GM21717 (cell line): ENCODE measurements at regions not wholly inside any gene's neighbourhood (a gene's known extent, or its start where the extent isn't known, plus 50 kb on each side); places are given as distances from the start of the nearest gene placed in this dataset.
"Not testable (repeated sequence)": the region's sequence is repeated elsewhere in the genome, so short reads cannot be mapped to it uniquely, and the experiment has no call there.

Experiments
- ATAC-seq: cut with Tn5 transposase; IDR thresholded peaks from one replicate; pipeline ENCODE4 v1.9.1; 2021; ENCODE audit warnings: mild to moderate bottlenecking, moderate library complexity; ENCODE audit not compliant: unreplicated experiment

DNA sequence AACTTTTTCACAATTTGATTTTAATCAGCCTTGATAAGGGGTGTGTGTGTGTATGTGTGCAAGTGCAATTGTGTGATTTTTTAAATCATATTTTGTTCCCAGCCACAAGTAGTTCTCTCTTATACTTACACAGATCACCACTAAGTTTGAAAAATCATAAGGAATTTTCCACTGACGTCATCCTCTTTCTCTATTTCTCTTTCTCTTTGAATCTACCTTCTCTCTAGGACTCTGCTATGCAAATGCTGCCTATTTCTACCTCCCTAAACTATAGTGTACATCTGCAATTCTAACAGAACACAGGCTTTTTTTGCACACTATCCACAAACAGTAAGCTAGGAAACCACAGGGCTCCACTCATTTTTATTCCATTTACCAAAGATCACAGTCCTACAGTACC is 254.6 kb upstream of the CYLC2 start:
- ATAC-seq = no peak

DNA sequence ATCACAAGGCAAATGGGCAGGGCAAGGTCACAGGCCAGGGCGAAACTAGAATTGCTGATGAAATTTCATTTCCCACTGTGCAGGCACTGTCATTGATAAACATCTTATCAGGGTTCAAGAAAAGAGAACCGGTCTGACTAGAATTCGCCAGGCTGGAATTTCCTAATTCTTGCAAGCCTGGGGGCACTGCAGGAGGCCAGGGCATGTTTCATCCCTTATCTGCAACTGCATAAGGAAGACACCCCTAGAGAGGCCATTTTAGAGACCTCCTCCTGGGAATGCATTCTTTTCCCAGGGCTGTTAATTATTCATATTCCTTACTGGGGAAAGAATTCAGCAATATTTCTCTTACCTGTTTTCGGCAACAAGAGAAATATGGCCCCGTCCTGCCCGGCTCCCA is 266.2 kb upstream of the CYLC2 start:
- no peak for ATAC-seq

DNA sequence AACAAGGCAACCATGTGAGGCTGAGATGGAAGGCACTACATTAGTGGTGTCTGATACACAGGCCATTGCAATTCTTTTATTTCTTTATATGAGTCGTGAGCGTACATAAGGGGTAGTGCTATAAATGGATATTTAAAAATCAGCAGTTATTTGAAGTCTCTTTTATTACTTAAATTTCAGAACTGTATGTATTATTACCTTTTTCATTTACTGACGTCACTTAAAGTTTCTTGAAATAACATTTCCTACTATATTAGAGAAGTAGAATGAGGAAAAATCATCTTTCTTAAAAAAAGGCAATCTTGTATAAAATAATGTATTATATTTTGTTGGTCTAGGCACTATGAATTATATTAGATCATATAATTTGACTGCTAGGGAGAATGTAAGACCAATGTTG is 280.9 kb upstream of the CYLC2 start:
- no peak for ATAC-seq

DNA sequence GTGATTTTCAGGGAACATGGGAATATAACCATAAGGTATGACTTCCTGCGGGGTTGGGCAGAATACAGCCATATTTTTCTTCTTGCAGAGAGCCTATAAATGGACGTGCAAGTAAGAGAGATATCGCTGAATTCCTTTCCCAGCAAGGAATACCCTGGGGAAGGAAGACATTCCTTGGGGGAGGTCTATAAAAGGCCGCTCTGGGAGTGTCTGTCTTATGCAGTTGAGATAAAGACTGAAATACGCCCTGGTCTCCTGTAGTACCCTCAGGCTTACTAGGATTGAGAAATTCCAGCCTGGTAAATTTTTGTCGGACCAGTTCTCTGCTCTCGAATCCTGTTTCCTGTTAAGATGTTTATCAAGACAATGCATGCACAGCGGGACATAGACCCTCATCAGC is 282.2 kb upstream of the CYLC2 start:
- ATAC-seq = not testable (repeated sequence)

DNA sequence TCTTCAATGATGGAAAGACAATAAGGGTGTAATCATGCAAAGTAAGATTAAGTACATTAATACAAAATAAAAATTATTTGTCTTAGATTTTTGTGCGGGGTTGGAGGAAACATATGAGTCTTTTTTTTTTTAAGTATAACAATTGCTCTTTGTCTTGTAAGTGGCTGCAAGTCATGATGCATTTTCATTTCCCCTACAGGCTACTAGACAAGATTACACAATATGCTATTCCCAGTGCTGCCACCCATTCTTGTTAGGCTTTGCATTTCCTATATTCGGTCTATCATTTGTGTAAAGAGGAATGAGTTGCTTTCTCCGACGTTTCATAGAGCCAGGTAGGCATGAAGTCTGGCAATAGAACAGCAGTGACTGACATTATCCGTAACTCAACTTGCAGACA is 294.2 kb upstream of the CYLC2 start:
- ATAC-seq = no peak

DNA sequence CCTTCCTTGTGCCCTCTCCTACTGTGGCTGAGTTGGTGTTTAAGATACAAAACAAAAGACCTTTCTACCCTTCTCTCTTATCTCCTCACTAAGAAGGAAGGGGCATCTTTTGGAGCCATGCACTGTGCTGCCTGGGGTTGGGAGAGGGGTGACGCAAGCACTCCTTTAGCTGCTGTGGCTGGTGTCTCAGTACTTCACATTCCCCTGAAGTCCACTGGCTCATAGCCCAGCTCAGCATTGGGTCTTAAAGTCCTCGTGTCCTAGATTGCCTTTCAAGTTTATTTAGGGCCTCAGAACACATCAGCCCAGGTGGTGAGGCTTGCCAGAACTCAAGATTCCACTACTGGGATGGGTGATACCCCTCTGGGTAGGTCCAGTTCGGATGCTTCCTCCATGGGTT is 325.9 kb upstream of the CYLC2 start:
- no peak for ATAC-seq

DNA sequence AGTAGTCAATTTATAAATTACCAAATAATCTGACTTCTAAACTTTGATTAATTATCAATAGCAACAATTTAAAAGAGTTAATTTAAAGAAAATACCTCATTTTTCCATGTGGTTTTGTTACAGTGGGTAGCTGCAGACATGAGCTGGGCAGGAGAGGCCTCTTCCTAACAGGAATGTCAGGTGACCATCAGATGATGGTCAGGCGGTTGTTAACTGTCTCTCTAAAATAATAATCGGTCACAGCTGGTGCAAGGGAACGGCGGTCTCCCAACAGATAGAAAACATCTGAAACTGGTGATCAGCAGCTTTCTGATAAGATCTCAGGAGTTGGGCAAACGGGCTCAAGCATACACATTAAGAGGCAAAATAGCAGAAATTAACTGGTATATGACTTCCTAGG is 342.7 kb upstream of the CYLC2 start:
- no peak for ATAC-seq

DNA sequence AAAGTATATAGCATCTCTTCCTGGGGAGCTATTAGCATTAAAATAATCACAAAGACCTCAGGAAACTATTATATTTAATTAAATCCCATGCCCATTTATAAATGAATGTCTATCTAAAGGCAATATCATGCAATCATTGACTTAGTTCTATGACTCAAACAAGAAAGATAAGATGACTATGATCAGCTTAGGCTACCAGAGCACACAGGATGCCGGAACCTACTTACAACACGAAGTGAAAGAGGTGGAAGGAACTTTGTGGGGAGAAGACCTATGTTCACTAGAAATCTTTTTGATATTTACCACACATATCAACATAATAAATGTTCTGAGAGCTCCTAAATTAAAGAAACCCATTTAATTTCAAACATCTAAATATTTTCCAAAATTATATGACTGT is 344.2 kb upstream of the CYLC2 start:
- no peak for ATAC-seq

DNA sequence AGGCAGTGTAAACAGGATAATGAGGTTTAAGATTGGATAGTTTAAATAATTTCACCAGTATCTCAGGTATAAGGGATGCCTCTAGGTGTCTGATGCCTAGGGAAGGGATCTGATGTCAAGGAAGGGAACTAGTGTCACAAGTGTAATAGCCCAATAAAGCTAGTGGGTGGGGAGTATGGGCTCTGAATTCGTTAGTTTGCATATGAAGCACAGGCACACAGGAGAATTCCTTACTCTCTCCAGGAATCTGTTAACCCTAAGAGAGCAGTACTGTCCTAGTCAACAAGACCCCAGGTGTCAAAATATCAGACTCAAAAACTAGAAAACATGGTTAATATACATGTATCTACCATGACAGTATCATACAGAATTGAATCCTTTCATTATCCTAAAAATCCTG is 352.5 kb upstream of the CYLC2 start:
- no peak for ATAC-seq

DNA sequence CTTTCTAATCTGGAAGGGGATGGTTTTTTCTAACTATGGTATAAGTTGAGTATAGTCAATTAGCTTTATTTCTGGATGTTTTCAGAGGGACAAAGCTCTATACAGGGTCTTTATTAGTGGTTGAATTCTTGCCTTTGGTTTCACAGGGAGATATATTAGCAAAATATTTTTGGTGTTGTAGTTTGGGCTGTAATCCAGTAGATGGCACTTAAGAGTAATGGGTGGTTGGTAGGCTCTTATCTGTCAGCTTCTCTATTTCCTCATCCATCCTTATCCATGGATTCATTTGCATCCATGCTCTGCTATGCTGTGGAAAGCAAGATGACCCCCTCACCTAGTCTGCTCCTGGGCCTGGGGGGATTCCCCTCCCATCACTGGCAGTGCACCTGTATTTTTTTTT is 363.6 kb upstream of the CYLC2 start:
- ATAC-seq = no peak

DNA sequence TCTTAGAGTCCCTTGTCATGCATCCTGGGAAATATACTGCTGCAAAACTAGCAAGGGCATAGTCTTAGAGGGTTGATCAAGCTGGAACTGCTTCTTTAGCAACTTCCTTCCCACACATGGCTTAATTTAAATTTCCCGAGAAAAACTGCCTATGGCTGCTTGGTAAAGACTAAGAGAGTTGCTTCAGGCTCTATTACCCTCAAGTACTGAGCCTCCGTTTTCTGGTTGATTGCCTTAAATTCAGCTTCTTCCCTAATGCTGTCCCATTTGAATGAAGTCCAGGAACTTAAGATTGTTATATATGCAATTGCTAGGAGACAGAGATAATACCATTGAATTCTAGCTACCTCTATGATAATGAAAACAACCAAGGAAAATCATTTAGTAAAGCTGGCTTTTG is 385.7 kb upstream of the CYLC2 start:
- no peak for ATAC-seq

DNA sequence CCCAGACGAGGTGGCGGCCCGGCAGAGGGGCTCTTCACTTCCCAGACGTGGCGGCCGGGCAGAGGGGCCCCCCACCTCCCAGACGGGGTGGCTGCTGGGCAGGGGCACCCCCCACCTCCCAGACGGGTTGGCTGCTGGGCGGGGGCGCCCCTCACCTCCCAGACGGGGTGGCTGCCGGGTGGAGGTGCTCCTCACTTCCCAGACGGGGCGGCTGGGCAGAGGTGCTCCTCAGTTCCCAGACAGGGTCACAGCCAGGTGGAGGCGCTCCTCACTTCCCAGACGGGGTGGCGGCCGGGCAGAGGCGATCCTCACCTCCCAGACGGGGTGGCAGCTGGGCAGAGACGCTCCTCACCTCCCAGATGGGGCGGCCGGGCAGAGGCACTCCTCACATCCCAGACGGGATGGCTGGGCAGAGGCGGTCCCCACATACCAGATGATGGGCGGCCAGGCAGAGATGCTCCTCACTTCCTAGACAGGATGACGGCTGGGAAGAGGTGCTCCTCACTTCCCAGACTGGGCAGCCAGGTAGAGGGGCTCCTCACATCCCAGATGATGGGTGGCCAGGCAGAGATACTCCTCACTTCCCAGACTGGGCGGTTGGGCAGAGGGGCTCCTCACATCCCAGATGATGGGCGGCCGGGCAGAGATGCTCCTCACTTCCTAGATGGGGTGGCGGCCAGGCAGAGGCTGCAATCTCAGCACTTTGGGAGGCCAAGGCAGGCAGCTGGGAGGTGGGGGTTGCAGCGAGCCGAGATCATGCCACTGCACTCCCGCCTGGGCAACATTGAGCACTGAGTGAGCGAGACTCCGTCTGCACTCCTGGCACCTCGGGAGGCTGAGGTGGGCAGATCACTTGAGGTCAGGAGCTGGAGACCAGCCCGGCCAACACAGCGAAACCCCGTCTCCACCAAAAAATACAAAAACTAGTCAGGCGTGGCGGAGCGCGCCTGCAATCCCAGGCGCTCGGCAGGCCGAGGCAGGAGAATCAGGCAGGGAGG is 391.6 kb upstream of the CYLC2 start:
- not testable (repeated sequence) for ATAC-seq

DNA sequence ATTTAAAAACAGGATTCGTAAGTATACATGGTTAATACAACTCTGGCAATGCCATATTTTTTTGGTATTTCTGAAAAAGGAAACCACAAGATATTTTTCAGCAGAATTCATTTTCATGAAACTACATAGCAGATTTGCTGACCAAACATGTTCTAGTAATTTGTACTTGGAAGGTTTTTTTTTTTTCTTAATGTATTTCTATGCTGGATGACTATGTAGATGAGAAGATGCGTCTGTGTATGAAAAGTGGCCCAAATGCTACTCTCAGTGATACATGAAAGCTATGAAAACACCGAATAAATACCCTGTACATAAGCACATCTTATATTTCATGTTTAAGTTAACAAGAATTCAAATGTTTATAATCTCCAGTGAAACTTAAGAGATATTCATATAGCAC is 400.9 kb upstream of the CYLC2 start:
- ATAC-seq = no peak

DNA sequence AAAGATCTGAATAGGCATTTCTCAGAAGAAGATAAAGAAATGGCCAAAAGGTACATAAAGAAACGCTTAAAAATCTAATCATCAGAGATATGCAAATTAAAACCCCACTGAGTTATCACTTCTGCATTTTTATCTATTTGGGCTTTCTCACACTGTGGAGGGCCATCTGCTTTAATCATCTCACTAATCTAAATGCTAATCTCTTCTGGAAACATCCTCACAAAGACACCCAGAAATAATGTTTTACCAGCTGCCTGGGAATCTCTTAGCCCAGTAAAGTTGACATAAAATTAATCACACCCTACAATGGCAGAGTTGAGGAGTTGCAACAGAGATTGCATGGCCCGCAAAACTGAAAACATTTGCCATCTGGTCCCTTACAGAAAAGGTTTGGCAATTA is 407.9 kb upstream of the CYLC2 start:
- no peak for ATAC-seq

DNA sequence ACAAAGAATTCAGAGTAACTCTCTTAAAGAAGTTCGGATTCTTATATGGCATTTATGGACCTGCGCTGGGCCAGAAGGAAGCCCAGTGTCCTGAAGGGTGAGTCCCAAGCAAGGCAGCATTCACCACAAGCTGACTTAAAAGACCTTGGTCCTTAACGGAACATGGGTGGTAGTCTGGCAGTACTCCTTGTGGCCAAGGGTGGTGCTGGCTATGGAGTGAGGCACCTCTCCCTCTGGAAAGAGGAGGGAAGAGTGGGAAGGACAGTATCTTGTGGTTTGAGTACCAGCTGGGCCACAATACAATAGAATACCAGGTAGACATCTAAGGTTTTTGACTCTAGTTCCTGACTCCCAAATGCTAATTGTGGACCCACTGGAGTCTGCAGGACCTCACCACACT is 425.7 kb upstream of the CYLC2 start:
- no peak for ATAC-seq

DNA sequence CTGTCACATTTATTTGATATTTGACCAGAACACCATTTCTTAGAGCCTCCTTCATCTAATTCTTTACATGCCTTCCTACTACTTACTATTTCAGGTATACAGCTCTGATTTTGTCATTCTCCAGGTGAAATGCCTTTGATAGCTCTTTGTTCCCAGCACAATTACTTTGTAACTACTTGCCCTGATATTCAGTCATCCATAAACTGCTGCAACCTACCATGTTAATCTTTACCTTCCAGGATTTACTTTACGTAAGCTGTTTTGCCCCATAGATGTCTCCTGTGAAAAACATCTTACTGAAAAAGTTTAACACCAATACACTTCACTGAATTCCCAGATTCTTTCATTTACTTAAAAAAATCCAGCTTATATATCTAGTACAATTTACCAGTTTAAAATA is 443.8 kb upstream of the CYLC2 start:
- no peak for ATAC-seq

DNA sequence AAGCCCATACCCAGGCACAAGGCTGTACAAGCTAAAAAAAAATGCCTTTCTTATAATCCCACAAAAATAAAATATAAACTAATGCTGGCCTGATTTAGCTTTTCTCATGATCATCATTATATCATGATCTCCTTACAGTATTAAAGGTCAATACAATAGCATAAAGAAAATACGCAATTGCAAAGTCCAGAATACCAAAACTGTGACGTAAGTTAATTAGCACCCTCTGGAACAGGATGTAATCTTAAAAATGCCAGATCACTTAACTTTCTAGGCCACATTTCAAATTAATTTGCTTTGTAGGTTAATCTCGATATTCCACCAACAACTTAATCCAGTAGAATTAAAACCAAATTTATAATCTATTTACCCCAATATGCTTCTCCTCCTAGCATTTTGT is 444.2 kb upstream of the CYLC2 start:
- no peak for ATAC-seq

DNA sequence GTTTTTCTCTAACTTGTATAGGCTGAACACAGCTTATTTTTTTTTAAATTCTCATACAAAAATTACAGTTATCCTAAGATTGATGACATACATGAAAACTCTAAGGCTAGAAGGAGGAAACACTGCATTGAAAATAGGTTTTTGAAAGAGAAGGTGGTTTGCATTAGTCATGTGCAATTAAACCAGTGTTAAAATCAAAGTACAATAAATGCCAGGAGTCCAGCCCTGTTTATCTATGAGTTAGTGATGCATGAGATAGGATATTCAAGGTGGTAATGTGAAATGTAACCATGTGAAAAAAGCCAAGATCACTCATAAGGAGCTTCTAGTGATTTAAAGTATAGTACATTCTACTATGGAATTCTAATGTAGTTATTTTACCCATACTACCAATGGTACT is 444.9 kb upstream of the CYLC2 start:
- ATAC-seq = no peak

DNA sequence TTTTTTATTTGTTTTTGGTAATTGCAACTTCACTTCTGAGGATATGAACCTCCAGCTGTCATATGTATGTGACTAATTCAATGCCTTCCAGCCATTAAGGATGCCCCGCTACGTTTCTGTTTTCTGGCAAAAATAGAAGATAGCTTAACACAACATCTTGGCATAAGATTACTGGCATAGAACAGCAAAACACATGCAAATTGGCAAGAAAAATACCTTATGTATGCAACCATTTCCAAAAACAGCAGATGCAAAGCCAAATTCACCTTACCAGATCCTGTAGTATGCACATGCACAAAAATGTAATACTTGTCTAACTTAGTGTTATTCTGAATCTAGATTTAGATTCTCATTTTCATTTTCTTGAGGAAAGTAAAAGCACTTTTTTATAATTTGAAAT is 461.1 kb upstream of the CYLC2 start:
- ATAC-seq = no peak

DNA sequence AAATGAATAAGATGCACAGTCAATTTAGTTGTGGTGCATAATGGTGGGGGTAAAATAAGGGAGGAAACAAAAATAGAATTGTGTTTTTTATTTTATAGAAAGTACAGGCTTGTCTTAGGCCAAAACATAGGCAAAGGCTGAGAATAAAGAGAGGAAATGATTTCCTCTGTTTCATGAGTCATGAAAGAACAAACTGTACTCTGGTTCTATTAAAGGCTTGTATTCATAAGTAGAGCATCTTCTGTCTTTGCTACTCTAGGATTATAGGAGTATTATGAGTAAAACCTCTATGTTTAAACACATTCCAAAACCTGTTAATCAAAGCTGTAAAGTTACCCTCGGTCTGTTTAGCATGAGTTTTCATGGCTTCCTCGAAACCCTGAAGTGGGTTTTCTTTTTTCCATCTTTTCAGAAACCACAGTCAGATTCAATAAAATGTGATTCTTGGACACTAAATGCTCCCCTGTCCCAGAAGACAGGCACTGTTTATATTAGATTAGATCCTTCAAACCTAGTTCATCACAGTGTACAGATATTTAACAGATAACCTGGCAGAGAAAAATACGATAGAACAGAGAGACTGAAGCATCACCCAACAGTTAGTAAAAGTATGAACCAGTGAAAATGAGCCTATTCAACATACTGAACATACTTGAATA is 473.9 kb upstream of the CYLC2 start:
- ATAC-seq = no peak

DNA sequence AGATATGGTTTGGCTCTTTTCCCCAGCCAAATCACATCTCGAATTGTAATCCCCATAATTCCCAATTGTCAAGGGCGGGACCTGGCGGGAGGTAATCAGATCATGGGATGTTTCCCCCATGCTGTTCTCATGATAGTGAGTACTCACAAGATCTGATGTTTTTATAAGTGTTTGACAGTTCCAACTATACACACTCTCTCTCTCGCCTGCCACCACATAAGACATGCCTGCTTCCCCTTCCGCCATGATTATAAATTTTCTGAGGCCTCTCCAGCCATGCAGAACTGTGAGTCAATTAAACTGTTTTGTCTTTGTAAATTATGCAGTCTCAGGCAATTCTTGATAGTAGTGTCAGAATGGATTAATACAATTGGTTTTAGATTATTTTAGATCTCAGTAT is 475.7 kb upstream of the CYLC2 start:
- ATAC-seq = no peak

DNA sequence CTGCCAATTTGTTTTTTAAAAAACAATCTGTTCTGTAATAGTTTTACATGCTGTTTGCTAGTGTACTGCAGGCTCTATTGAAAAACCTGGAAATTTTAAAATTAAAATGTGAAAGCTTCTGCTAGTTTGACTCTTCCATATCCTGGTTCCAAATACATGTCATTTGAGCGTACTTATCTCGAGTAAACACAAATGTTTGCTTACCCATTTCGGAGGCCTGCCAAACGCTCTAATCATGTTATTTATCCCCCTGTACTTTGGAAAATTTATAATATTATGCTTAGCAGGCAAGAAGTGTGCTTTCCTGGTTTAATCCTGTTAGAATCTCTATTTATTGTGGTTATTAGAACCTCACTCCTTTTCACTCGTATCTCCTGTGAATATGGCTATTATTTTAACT is 476.8 kb upstream of the CYLC2 start:
- ATAC-seq = no peak
